D721Med (cell line): ENCODE measurements at regions not wholly inside any gene's neighbourhood (a gene's known extent, or its start where the extent isn't known, plus 50 kb on each side); places are given as distances from the start of the nearest gene placed in this dataset.
A peak's percentile ranks its signal among the peaks of the same experiment; 100 is the strongest.

Source experiments
- DNase-seq: peaks from one replicate; pipeline ENCODE4 v3.0.0; 2011; ENCODE audit warnings: low spot score; ENCODE audit not compliant: insufficient read length
- FAIRE-seq: peaks from 2 replicates; lab custom pipeline; 2011; peaks lifted over from hg19 to GRCh38; lab: Jason Lieb, UNC
- TF ChIP-seq, protein P1 (sequence below): IDR thresholded peaks from 2 replicates; pipeline ENCODE4 v1.5.1; 2012; ENCODE audit warnings: mild to moderate bottlenecking, control low read depth; ENCODE audit not compliant: insufficient read depth; ENCODE audit errors: missing control alignments

DNA sequence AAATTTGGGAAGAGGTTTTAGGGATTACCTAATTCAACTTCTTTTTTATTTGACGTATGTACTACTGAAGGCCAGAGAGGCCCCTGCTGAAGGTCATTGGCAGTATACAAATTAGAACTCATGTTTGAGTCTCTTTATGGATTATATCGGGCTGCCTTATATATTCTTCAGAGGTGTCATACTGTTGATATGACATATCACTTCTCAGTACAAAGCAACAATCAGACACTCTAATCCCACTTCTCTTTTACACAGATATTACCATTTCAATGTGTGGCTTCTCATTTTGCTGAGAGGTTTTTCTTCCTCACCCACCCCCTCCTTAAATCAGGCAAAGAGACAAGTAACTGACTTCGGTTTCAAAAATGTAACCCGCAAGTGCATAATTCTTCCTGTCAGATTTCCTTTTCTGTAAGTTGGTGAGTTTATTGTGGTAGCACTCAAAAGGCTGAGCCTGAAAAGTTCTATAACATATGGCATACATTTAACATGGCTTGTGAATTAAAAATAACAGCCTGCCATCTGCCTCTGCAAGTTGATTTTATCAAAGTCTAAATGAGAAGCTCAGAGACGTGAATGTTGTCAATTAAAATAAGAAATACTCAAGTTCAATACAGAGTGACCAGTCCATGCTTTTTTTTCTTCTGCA, 163.6 kb upstream of the RORB start:
- FAIRE-seq (no peak), DNase-seq (no peak)
- TF ChIP-seq, protein P1, sequence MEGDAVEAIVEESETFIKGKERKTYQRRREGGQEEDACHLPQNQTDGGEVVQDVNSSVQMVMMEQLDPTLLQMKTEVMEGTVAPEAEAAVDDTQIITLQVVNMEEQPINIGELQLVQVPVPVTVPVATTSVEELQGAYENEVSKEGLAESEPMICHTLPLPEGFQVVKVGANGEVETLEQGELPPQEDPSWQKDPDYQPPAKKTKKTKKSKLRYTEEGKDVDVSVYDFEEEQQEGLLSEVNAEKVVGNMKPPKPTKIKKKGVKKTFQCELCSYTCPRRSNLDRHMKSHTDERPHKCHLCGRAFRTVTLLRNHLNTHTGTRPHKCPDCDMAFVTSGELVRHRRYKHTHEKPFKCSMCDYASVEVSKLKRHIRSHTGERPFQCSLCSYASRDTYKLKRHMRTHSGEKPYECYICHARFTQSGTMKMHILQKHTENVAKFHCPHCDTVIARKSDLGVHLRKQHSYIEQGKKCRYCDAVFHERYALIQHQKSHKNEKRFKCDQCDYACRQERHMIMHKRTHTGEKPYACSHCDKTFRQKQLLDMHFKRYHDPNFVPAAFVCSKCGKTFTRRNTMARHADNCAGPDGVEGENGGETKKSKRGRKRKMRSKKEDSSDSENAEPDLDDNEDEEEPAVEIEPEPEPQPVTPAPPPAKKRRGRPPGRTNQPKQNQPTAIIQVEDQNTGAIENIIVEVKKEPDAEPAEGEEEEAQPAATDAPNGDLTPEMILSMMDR: no peak

DNA sequence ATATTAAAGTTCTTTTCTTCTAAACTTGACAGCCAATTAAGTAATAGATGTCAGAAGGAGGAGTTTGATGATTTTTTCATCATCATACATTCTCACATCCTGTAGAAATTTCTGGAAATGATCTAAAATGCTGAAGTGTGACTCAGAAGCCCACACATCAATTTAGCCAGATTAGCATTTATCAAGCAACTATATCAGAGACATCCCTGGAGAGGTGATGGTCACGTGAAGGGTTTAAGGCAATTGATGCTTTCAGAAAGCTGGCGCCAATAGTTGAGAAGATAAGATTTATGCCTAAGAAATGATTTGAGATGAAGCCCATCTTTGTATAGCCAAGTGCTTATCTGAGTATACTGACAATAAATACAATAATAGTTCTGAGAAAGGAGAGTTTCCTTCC, 162.9 kb upstream of the RORB start:
- FAIRE-seq: peak; percentile 56
- TF ChIP-seq, protein P1: no peak
- no peak for DNase-seq

DNA sequence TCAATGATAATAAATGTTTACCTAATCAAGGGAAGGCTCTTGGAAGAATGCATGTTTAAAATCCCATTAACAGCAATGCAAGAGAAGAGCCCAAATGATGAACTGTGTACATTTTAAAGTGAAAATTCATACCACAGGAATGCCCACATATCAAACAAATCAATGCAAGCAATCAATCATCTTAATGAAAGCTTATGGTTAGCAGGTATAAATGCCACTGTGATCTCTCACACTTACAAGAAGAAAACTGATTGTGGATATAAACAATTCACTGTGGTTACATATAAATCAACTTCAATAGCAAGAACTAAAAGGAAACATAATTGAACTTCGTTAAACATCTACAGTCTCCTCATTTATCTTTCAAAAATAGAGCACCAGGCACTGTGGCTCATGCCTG, 161.0 kb upstream of the RORB start:
- TF ChIP-seq, protein P1: no peak
- FAIRE-seq: no peak
- DNase-seq: no peak

DNA sequence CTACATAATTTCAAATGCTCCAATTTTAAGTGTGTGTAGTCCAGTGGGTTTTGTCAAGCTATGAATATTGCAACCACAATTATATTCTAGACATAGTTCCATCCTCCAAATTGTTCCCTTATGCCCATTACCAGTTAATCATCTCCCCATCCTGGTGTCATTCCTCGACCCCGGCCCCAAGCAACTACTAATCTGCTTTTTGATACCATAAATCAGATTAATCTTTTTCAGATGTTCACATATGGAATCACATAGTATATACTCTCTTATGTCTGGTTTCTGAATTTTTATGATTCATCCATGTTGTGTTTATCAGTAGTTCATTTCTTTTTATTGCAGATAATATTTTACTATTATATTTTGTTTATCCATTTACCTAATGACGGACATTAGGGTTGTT, 148.4 kb upstream of the RORB start:
- no peak for DNase-seq
- TF ChIP-seq, protein P1: no peak

DNA sequence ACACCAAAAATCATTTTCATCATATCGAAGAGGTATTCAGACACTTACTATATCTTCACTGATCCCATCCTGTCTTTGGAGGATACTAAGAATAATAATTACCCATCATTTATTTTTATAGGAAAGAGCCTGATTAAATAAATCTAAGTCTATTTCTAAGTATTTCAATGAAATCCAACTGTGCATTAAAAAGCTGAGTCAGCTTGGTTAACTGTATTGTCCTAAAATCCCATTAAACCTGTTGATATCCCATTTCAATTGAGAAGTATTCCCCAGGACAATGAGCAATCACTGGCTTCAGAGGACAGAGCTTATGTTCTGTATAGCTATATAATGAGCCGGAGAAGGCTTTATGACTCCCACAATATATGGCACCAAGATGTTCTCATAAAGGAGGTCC, 142.0 kb upstream of the RORB start:
- FAIRE-seq: no peak

More for the DNA sequence above, 148.4 kb upstream of the RORB start:
- no peak for FAIRE-seq

DNA sequence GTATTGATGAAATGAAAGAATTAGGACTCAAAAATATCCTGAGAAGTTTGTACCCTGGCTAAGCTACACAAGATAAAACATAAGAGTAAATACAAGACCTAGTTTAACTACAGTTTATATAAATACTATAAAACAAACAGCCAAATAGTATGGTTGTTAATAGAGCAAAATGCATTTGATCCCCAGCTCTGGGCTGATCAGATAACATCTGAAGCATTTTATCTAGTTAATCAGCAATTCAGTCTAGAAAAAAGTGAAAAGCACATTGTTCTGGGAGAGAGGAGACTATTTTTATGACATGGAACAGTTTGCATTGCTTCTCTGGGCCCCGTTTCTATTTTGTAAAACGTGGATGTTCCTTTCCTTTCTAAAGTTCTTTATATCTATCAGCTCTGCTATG, 139.6 kb upstream of the RORB start:
- FAIRE-seq (no peak), DNase-seq (no peak)
- TF ChIP-seq, protein P1: no peak

More for the DNA sequence above, 142.0 kb upstream of the RORB start:
- TF ChIP-seq, protein P1: no peak
- no peak for DNase-seq

DNA sequence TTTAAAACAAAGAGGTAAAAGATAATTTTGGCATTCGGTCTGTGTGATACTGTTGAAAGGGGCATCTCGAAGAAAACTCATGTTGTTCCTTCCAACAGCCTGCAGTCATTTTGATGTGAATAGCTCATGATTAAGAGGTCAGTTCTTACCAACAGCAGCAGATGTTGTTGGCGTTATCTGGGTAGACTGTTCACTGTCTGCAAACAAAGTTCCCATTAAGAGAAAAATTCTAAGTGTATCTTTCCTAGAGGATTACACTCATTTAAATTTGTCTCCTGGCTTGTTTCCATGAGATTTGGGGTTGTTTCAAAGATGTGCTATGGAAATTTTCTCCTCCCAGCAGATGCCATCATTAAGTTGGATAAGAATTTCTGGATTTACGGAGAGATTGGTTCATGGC, 138.2 kb upstream of the RORB start:
- FAIRE-seq: no peak
- no peak for DNase-seq
- TF ChIP-seq, protein P1: no peak
